Lower leg skin (tissue), 4 donors: ENCODE measurements at regions not wholly inside any gene's neighbourhood (a gene's known extent, or its start where the extent isn't known, plus 50 kb on each side); places are given as distances from the start of the nearest gene placed in this dataset.

ENCODE experiments used
- DNase-seq, 2 donors: peaks; one replicate each; pipeline ENCODE4 v3.0.0-alpha.2; 2019; ENCODE audit warnings: low spot score in 2 of 2
- H3K4me3 ChIP-seq: fragments of 200-600 bp; sonication (generic); 2 replicates; pipeline ENCODE4 v1.5.1; 2017; ENCODE audit warnings: mild to moderate bottlenecking, low read depth; ENCODE audit not compliant: poor library complexity, severe bottlenecking
- POLR2A ChIP-seq, 2 donors: fragments of 450-650 bp; IDR thresholded peaks; one replicate each; pipeline ENCODE4 v1.6.1; 2016 to 2017; ENCODE audit warnings: antibody characterized with exemption in 2 of 2, mild to moderate bottlenecking in 1 of 2, moderate library complexity in 1 of 2
- WGBS, 2 donors: methylation state at CpG; one replicate each; pipeline ENCODE4 v1.1.5; 2018; 5-methylcytosine and 5-hydroxymethylcytosine counted together
- intact Hi-C: fragments of 100-400 bp; cut with DNase I; formaldehyde crosslinking; loops from one replicate; pipeline ENCODE4 v1.15.0; 2023; ENCODE audit warnings: low total_unique reads
- TF ChIP-seq, protein P1 (sequence below), 3 donors: fragments of 450-650 bp; IDR thresholded peaks; one replicate each; pipeline ENCODE4 v1.5.1; 2016; ENCODE audit warnings: antibody characterized with exemption in 3 of 3, mild to moderate bottlenecking in 3 of 3, moderate library complexity in 2 of 3

- TF ChIP-seq, protein P1, sequence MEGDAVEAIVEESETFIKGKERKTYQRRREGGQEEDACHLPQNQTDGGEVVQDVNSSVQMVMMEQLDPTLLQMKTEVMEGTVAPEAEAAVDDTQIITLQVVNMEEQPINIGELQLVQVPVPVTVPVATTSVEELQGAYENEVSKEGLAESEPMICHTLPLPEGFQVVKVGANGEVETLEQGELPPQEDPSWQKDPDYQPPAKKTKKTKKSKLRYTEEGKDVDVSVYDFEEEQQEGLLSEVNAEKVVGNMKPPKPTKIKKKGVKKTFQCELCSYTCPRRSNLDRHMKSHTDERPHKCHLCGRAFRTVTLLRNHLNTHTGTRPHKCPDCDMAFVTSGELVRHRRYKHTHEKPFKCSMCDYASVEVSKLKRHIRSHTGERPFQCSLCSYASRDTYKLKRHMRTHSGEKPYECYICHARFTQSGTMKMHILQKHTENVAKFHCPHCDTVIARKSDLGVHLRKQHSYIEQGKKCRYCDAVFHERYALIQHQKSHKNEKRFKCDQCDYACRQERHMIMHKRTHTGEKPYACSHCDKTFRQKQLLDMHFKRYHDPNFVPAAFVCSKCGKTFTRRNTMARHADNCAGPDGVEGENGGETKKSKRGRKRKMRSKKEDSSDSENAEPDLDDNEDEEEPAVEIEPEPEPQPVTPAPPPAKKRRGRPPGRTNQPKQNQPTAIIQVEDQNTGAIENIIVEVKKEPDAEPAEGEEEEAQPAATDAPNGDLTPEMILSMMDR (IDR thresholded peaks at IDR 0.05): no peak
- no peak for TF ChIP-seq POLR2A (IDR thresholded peaks at IDR 0.05)
- H3K4me3 ChIP-seq: no peak overlapping the region
- WGBS, 2 donors: 54 to 74% methylated on average over 6 of the region's 6 CpGs
- DNase-seq: peak; percentile 50 to 90
- intact Hi-C loops: no loop called here
Measured at GRCh38 chr4:26178854-26179253, 142.0 kb upstream of the RBPJ start.

- intact Hi-C loops: no loop called here
- WGBS, 2 donors: 82 to 84% methylated on average over 6 of the region's 6 CpGs
- no peak overlapping the region for H3K4me3 ChIP-seq
Measured at GRCh38 chr4:26179316-26179760, 141.5 kb upstream of the RBPJ start.

DNA sequence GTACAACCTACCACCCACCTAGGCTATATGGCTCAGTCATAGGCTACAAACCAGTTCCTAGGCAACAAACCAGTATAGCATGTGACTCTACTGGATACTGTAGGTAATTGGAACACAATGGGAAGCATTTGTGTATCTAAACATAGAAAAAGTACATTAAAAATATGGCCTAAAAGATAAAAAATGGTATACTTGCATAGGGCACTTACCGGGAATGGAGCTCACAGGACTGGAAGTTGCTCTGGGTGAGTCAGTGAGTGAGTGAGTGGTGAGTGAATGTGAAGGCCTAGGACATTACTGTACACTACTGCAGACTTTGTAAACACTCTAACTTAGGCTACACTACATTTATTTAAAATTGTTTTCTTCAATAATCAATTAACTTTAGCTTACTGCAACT lies 139.2 kb upstream of the RBPJ start:
- H3K4me3 ChIP-seq: no peak overlapping the region
- intact Hi-C loops: no loop called here
- no peak for DNase-seq
- 87 to 96% methylated on average over 1 of the region's 1 CpG for WGBS, 2 donors
- no peak for TF ChIP-seq POLR2A (IDR thresholded peaks at IDR 0.05)

More at GRCh38 chr4:26179316-26179760, 141.5 kb upstream of the RBPJ start:
- TF ChIP-seq, protein P1 (IDR thresholded peaks at IDR 0.05): no peak
- no peak for TF ChIP-seq POLR2A (IDR thresholded peaks at IDR 0.05)
- peak in 1 of 2 donors; percentile 8 for DNase-seq

DNA sequence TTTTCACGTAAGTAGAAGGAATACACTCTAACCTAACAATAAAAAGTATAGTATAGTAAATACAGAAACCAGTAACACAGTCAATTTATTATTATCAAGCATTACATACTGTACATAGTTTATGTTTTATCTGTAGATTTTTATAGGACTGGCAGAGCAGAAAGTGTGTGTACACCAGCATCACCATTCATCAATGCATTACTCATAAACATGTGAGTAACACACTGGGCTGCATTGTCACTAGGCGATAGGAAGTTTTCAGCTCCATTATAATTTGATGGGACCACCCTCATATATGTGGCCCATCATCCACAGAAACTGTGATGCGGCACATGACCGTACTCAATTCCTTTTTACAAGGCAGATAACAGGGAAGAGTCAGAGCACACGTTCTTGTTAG lies 137.8 kb upstream of the RBPJ start:
- intact Hi-C loops: no loop called here
- TF ChIP-seq, protein P1 (IDR thresholded peaks at IDR 0.05): no peak
- no peak for TF ChIP-seq POLR2A (IDR thresholded peaks at IDR 0.05)
- 90 to 93% methylated on average over 5 of the region's 5 CpGs for WGBS, 2 donors

GRCh38 chr4:26185436-26185835 lies 135.4 kb upstream of the RBPJ start:
- no peak for DNase-seq
- intact Hi-C loops: no loop called here
- WGBS, 2 donors: 95 to 99% methylated on average over 7 of the region's 7 CpGs
- H3K4me3 ChIP-seq: no peak overlapping the region
- TF ChIP-seq, protein P1 (IDR thresholded peaks at IDR 0.05): no peak
- no peak for TF ChIP-seq POLR2A (IDR thresholded peaks at IDR 0.05)

More for the DNA sequence above, 137.8 kb upstream of the RBPJ start:
- H3K4me3 ChIP-seq: no peak overlapping the region
- no peak for DNase-seq

DNA sequence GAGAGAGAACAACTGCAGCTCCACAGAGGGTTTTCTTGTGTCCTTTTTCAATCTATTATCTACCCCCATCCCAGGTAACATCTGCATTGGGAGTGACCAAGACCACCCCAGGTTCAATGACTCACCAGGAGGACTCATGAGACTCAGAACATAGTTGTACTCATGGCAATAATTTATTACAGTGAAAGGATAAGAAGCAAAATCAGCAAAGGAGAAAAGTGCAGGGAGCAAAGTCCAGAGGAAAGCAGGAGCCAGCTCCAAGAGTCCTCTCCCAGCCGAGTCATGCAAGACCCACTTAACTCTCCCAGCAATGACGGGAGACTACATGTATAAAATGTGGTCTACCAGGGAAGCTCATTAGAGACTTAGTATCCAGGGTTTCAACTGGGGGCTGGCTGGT lies 129.5 kb upstream of the RBPJ start:
- WGBS, 2 donors: 70 to 80% methylated on average over 2 of the region's 2 CpGs
- TF ChIP-seq POLR2A (IDR thresholded peaks at IDR 0.05): no peak
- no peak for DNase-seq
- intact Hi-C loops: no loop called here
- no peak overlapping the region for H3K4me3 ChIP-seq
